Panc1 (cell line): ENCODE measurements at regions not wholly inside any gene's neighbourhood (a gene's known extent, or its start where the extent isn't known, plus 50 kb on each side); places are given as distances from the start of the nearest gene placed in this dataset.

Experiments used
- ATAC-seq: fragments of 200-7000 bp; cut with Tn5 transposase; 2 replicates; pipeline ENCODE4 v1.9.1; 2020; ENCODE audit warnings: mild to moderate bottlenecking, moderate library complexity
- BruUV-seq: library from RNA; stranded (reverse); fragments of 400-500 nt; replicated peaks from 2 replicates; lab custom pipeline; 2021; lab: Mats Ljungman, UMichigan
- CTCF ChIA-PET: fragments of 300-600 bp; sonication (Branson Sonifier 250); formaldehyde crosslinking; loops from one replicate; lab custom pipeline; 2022; ENCODE audit warnings: antibody characterized with exemption; lab: Charles Lee
- POLR2A ChIA-PET: fragments of 300-600 bp; sonication (Branson Sonifier 250); formaldehyde crosslinking; loops from one replicate; lab custom pipeline; 2022; ENCODE audit warnings: antibody characterized with exemption; lab: Charles Lee
- DNase-seq: peaks from one replicate; pipeline ENCODE4 v3.0.0-alpha.2; 2010; ENCODE audit warnings: low read depth, low spot score
- H3K27ac ChIP-seq: 2 replicates; pipeline ENCODE4 v1.5.1; 2011; ENCODE audit warnings: mild to moderate bottlenecking, low read length, inconsistent platforms
- H3K27me3 ChIP-seq: fragments of 200-500 bp; sonication (Bioruptor generic); 2 replicates; pipeline ENCODE4 v1.6.0; 2014; ENCODE audit warnings: low read length, inconsistent platforms; ENCODE audit not compliant: control insufficient read depth, insufficient read depth
- H3K36me3 ChIP-seq: fragments of 200-500 bp; sonication (Bioruptor generic); 2 replicates; pipeline ENCODE4 v1.5.1; 2014; ENCODE audit warnings: inconsistent platforms, mild to moderate bottlenecking, low read length, moderate library complexity; ENCODE audit not compliant: control insufficient read depth, insufficient read depth
- H3K4me1 ChIP-seq: 2 replicates; pipeline ENCODE4 v1.5.1; 2011; ENCODE audit warnings: inconsistent platforms, mild to moderate bottlenecking, low read length, moderate library complexity; ENCODE audit not compliant: control insufficient read depth, insufficient read depth
- H3K4me3 ChIP-seq, 2 experiments: 2 replicates each; pipeline ENCODE4 v1.5.1; 2011 to 2012; ENCODE audit warnings: low read depth in 2 of 2, low read length in 2 of 2, mild to moderate bottlenecking in 2 of 2, inconsistent platforms in 1 of 2, moderate library complexity in 1 of 2
- H3K9me3 ChIP-seq: fragments of 200-500 bp; sonication (Bioruptor generic); 2 replicates; pipeline ENCODE4 v1.5.1; 2014; ENCODE audit warnings: low read depth, mild to moderate bottlenecking, inconsistent platforms, low read length, moderate library complexity; ENCODE audit not compliant: control insufficient read depth, insufficient read depth
- CTCF ChIP-seq: fragments of 450-650 bp; IDR thresholded peaks from 2 replicates; pipeline ENCODE4 v1.5.1; 2017; ENCODE audit warnings: mild to moderate bottlenecking
- POLR2AphosphoS5 ChIP-seq: IDR thresholded peaks from 2 replicates; pipeline ENCODE4 v1.6.1; 2012; ENCODE audit warnings: mild to moderate bottlenecking, low read depth, low read length, moderate library complexity
- SIN3A ChIP-seq: IDR thresholded peaks from 2 replicates; pipeline ENCODE4 v1.6.1; 2012; ENCODE audit warnings: low read depth, mild to moderate bottlenecking, low read length, moderate library complexity, borderline replicate concordance; ENCODE audit not compliant: insufficient read depth
- TCF7L2 ChIP-seq: IDR thresholded peaks from 2 replicates; pipeline ENCODE4 v1.6.1; 2011; ENCODE audit warnings: mild to moderate bottlenecking, low read depth, low read length, inconsistent platforms
- in situ Hi-C: cut with HindIII; loops from 2 replicates; pipeline ENCODE4 v1.10.0; 2016; ENCODE audit warnings: low sequenced_read_pairs, low pct_unique_long_range_greater_than_20kb
- intact Hi-C: fragments of 100-400 bp; cut with micrococcal nuclease; formaldehyde crosslinking; loops from one replicate; pipeline ENCODE4 v1.10.0; 2022; ENCODE audit not compliant: unreplicated experiment
- TF ChIP-seq, protein P1 (sequence below), 2 experiments: IDR thresholded peaks; 2 replicates each; pipeline ENCODE4 v1.6.1; 2011 to 2012; ENCODE audit warnings: low read depth in 2 of 2, control low read depth in 1 of 2, low read length in 1 of 2, mild to moderate bottlenecking in 1 of 2, moderate library complexity in 1 of 2; ENCODE audit not compliant: insufficient read depth in 1 of 2

GRCh38 chr2:236662231-236663185, 92.9 kb downstream of the ACKR3 start:
- TF ChIP-seq POLR2AphosphoS5, result no peak
- TF ChIP-seq TCF7L2, result no peak
- TF ChIP-seq CTCF, result no peak
- TF ChIP-seq, protein P1, sequence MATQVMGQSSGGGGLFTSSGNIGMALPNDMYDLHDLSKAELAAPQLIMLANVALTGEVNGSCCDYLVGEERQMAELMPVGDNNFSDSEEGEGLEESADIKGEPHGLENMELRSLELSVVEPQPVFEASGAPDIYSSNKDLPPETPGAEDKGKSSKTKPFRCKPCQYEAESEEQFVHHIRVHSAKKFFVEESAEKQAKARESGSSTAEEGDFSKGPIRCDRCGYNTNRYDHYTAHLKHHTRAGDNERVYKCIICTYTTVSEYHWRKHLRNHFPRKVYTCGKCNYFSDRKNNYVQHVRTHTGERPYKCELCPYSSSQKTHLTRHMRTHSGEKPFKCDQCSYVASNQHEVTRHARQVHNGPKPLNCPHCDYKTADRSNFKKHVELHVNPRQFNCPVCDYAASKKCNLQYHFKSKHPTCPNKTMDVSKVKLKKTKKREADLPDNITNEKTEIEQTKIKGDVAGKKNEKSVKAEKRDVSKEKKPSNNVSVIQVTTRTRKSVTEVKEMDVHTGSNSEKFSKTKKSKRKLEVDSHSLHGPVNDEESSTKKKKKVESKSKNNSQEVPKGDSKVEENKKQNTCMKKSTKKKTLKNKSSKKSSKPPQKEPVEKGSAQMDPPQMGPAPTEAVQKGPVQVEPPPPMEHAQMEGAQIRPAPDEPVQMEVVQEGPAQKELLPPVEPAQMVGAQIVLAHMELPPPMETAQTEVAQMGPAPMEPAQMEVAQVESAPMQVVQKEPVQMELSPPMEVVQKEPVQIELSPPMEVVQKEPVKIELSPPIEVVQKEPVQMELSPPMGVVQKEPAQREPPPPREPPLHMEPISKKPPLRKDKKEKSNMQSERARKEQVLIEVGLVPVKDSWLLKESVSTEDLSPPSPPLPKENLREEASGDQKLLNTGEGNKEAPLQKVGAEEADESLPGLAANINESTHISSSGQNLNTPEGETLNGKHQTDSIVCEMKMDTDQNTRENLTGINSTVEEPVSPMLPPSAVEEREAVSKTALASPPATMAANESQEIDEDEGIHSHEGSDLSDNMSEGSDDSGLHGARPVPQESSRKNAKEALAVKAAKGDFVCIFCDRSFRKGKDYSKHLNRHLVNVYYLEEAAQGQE (IDR thresholded peaks at IDR 0.05; ENCODE audit: insufficient read depth in 1 of 2, low read depth in 2 of 2, low read length in 1 of 2), result no peak
- TF ChIP-seq SIN3A, result no peak
- Histone ChIP-seq H3K9me3 (no peaks in the 10 kb centered on the region), H3K27me3 (peaks cover 16% of the 10 kb centered on the region), H3K4me1 (no peaks in the 10 kb centered on the region), H3K36me3 (no peaks in the 10 kb centered on the region), H3K27ac (no peak overlapping the region), H3K4me3 (no peak overlapping the region)
- ATAC-seq (no peak), DNase-seq (no peak)
- in situ Hi-C loops, result no loop called here
- BruUV-seq, result no TSS peak
- ChIA-PET CTCF (no interaction called here), POLR2A (no interaction called here)
- intact Hi-C loops, result no loop called here

DNA sequence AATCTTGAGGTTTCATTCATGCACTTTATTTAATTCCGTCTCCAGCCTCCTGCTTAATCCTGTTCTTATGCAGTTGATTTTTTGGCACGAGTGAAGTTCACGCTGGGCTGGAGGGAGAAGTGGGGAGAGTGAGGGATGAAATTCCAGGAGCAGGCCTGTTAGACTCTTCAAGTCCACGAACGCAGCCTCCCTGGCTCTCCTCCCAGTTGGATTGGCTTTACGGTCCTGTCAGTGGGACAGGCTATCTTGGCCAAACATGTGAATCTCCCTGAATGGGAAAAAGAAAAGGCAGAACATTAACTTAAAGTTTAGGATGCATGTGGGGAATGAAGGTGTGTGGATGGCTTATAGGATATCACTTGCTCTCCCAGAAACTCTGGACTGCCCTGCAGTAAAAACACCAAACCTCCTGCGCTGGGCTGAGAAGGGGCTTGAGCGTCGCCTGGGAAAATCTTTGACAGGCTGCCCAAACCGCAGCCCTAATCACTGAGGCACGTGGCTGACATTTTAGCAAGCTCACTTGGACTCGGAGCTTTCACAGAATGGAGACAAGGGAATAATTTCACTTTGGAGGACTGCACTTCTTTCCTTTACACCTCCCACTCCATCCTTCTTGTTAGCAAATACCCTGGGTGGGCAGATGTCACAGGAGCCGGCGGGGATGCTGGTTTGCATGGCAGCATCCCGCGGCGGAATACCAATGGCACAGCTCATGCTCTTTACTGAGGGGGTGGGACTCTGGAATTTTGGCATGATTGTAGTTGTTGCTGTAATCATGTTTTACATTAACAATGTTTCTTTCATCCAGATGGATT, 93.9 kb downstream of the ACKR3 start:
- intact Hi-C loops, result no loop called here
- Histone ChIP-seq H3K4me3 (no peak overlapping the region), H3K27ac (no peak overlapping the region), H3K36me3 (no peaks in the 10 kb centered on the region), H3K9me3 (no peaks in the 10 kb centered on the region), H3K27me3 (peaks cover 16% of the 10 kb centered on the region), H3K4me1 (no peaks in the 10 kb centered on the region)
- no TSS peak for BruUV-seq
- ChIA-PET CTCF (no interaction called here), POLR2A (no interaction called here)
- no peak for ATAC-seq
- DNase-seq, result no peak
- no peak for TF ChIP-seq TCF7L2
- TF ChIP-seq, protein P1 (IDR thresholded peaks at IDR 0.05; ENCODE audit: insufficient read depth in 1 of 2, low read depth in 2 of 2, low read length in 1 of 2), result no peak
- TF ChIP-seq SIN3A, result no peak
- no peak for TF ChIP-seq POLR2AphosphoS5
- in situ Hi-C loops, result no loop called here
